ENCODE measurements at regions not wholly inside any gene's neighbourhood (a gene's known extent, or its start where the extent isn't known, plus 50 kb on each side); places are given as distances from the start of the nearest gene placed in this dataset.
A peak's percentile ranks its signal among the peaks of the same experiment; 100 is the strongest.

DNA sequence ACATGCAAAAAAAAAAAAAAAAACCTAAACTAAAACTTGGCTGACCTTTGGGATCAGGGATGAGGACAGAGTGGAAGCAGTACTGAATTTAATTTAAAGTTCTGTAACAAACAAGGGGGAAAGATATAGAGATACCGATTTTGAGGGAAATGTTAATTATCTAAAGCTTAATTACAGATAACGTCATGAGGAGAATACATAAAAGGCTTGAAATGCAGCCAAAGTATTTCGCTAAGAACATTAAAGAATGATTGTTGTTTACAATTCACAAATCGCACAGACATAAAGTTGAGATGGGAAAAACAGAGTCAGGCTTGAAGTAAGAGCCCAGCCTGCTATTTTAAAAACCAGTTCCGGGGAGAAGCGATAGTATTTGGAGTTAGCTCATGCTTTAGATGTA, 208.0 kb upstream of the SASH1 start:
- no peak for DNase-seq

- no peak for DNase-seq
These were observed 206.1 kb upstream of the SASH1 start for GRCh38 chr6:148136586-148136985.

DNA sequence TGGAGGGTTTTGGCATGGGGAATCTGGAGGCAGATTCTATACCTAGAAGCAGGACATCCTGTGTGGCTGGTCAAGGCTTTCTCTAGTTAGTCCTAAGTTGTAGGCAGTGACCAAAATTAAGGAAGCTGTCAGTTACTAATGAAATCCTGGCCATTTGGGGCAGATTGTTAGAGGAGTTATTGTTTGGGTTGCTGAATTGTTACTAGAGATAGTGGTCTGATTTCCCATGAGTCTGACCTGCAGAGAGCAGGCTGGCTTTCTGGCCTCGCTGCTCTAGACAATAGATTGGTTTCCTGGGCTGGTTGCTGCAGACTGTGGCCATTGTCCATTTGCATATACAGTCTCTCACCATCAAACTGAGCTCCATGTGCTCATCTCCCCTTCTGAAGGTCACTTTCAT, 205.0 kb upstream of the SASH1 start:
- no peak for DNase-seq

DNA sequence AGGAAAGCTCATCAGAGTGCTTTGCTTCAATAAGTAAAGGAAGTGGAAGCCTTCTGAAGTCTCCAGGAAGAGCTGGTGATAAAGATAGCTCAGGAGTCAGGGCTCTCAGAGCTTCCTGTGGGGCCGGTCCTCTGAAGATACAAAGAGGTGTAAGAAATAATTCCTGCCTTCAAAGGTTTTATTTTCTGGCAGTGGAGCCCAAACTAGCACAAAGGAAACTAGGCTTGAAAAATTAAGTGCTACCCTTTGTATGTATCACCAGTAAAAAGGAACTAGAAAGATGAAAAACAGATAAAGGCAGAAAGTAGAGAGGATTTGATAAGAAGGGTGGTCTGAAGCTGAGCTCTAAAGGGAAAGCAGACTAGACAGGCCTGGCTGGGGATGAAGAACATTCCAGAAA, 204.1 kb upstream of the SASH1 start:
- no peak for DNase-seq

DNA sequence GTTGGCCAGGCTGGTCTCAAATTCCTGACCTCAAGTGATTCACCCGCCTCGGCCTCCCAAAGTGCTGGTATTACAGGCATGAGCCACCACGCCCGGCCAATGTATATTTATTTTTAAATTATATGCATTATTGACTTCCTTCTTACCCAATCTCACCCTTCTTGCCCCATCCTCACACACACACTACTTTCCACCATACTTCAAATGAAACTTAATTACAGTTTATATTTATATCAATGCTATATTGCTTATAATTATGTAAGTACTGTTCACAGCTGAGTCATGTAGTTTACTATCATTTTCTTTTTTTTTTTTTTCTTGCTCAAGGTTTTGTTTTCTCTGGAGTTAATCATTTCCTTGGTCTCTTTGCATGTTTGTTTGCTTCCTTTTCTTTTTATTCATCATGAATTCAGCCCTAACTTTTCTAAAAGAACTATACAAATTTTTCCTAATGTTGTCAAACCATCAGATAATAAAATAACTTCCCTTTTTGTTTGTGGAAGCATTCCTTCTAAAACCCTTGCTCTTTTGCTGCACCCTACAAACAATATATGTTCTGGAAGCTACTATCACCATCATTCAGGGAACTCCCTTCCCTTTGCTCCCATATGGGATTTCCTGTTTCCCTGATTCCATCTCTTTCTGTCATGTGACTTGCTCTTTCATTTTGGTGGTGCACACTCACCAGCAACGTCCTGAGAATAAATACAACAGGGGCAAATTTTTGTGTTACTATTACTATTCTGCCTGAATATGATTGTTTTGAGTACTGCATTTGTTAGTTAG, 201.7 kb upstream of the SASH1 start:
- DNase-seq = peak; percentile 42

DNA sequence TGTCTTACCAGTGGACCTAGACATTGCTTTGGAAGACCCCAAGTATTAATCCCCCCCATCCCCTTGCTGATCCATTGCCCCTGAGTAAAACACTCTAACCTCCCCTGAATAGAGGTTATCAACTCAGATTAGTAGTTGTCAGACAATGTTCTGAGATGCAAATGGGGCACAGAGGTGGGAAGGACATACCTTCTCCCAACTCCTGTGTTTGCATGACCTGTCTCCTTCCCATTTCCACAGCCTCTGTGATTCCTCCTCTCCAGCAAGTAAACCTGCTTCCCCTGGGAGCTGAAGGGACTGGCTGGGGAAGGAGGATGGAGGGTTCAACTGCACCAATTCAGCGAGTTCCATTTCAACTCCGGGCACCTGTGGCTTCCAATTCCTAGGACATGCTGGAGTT, 199.8 kb upstream of the SASH1 start:
- DNase-seq = no peak

DNA sequence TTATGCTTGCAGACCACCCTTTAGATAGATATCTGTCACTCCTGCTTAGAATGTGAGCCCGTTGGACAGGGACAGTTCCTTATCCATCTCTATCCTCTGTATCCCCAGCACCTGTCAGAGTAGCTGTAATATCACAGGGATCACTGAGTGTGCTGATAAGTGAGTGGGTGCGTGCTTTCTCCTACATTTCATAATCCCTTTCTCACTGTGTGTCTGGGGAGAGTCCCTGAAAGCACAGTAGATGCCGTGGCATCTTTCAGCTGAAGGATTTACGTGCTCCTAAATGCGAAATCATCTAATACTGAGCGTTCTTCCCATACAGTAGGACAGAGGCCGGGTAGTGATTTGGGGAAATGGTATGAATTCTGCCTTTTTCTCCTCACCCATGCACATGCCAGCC, 198.9 kb upstream of the SASH1 start:
- no peak for DNase-seq

DNA sequence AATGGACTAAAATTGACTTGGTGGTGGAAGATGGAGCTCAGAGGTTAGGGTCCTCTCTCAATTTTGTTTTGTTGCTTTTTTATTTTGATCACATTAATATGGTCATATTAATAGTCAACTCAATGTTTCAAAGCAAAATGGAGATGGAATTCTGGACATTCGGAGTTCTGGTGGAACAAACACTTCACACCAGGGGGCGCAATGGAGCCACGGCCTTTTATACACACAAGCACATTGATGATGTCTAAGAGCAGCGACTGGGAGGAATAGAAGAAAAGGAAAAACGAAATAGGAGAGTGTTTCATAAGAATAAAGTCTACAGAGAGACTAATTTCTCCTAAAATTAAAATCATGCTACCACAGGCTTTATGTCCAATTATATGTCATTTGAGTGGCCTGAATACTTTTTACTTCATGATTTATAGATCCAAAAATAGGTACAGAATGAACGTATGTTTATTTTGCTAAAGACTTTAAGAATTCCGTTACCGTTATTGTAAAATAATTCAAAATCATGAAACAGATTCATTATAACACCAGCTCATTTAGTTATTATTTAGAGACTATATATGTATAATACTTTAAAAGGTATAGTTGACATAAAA, 197.6 kb upstream of the SASH1 start:
- DNase-seq = peak; percentile 80

DNA sequence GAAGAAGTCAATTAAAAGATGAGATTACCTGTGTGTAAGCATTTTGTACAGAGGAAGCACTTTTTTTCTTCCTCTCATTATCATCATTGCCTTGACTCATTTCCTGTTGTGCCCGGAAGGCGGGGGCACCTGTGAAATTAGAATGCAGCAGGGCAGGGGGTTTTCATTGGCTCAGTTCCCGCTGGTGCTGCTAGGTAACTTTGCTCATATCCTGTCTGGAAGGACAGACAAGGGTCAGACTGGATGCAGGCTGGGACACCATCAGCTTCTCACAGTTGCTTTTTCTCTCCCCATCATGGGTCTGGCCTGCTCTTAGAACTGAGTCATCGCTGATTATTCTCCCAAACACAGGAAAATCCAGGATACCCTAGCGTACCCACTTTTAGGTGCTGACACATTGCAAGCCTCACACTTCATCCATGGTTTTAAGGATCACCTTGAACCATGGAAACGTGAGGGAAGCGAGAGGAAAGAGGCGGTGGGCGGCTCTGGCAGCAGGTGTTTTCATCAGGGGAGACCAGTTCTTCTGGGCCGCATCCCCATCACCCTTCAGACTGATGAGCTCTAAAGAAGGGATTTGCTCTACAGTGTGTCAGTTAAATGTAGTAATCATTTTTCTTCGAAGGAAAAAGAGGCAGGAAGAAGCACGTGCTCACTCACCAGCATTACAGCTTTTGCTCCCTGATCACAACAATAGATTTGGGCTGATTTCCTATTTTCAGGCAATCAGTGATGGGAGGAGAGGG, 195.7 kb upstream of the SASH1 start:
- DNase-seq = no peak

GRCh38 chr6:148147463-148147830, 195.2 kb upstream of the SASH1 start:
- DNase-seq = no peak

- no peak for DNase-seq
These were observed 190.6 kb upstream of the SASH1 start for GRCh38 chr6:148151896-148152643.

- no peak for DNase-seq
These were observed 188.0 kb upstream of the SASH1 start for GRCh38 chr6:148154668-148155067.

- DNase-seq = no peak
These were observed 187.3 kb upstream of the SASH1 start for GRCh38 chr6:148155293-148155692.

GRCh38 chr6:148157841-148158240, 184.8 kb upstream of the SASH1 start:
- no peak for DNase-seq

DNA sequence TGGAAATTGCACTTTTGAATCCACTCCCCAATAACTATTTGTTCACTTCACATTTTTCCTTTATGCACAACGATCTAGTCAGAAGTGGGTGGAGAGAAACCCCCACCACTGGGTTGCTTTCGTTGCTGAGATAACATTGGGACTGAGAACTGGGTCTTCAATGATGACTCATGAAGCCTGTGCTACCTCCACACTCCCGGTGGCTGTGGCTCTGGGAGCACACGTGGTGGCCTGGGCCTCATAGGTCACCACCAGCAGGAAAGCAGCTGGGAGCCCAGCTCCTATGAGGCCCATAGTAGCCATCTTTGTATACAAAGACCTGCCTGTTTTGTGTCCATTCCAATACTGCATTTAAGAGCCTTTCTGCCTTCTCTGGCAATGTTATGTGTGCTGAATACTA, 178.0 kb upstream of the SASH1 start:
- DNase-seq = no peak

DNA sequence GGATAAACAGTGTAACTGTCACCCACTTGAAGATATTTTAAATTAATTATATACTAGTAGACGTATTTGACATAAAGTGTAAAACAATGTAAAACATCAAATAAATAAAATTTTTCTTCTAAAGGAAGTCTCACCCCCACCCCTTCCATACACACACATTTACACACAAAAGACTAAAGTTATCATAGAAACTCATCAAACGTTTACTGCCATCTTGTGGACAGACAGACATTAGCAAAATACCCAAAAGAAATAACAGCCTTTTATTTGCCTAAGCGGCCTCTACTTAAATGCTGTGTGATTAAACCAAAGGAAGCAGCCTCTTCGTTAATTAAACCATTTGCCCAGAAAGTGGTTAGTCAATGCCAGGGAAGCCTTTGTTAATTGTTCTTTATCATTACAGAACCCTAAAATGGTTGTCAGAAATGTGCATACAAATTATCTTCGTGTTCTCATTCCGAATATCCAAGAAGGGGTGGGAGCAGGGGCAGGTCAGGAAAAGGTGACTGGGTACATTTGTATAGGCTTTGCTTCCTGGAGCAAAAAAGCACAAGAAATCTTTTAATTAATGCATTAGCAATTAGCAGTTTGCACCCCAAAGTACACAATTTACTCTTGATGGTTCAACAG, 176.2 kb upstream of the SASH1 start:
- DNase-seq = peak; percentile 41

DNA sequence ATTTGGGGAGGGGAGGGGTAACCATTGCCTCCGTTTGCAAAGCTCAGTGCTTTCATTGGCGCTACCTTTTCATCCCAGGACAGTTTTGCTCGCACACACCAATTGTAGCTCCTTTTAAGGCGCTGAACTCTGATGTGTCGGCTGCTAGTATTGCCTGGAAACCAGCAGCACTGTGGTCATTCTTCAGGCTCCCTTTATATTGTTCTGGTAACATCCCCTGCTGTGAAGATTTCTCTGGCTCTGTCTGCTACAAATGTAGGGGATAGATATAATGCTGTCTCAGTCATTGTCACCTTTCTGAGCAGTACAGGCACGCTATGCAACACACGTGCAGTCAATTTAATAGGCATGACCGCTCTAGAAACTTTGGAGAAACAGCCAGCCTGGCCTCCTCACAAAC, 172.9 kb upstream of the SASH1 start:
- no peak for DNase-seq

DNA sequence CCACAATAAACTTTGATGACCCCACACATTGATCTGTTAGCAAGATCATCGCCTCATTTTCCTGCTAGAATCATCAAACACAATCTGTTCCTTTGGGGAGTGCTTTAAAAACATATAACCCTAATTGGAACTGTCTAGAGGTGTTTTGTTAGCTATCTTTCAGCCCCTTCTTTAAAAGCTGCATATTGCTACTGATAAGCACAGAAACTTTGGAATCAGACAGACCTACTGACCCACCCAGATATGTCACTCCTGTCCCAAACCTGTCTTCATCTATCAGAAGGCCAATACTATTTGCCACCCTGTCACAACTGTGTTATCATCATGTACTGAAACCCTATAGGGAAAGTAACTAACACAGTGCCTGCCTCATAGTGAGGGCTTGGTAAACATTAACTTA, 172.4 kb upstream of the SASH1 start:
- DNase-seq = no peak

GRCh38 chr6:148173548-148173947, 169.1 kb upstream of the SASH1 start:
- no peak for DNase-seq

GRCh38 chr6:148175550-148176188, 167.0 kb upstream of the SASH1 start:
- DNase-seq = peak; percentile 38

GRCh38 chr6:148177589-148178233, 164.9 kb upstream of the SASH1 start:
- peak; percentile 43 for DNase-seq

DNA sequence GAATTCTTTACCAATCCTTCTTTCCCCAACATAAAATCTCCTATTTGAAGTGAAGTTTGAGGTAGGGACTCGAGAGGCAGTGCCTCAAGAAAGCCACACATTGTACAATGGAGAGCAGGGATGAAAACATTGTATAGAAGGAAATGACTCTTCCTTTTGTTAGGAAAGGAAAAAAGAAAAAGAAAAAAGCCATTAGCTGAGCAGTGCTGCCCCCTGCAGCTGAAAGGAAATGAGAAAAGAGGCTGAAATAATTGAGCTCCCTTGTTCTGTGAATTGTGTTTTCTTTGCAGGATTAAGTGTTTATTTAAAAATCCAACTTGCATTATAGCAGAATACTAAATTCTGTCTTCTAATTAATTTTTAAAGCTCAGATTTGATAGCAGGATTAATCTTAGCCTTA, 162.9 kb upstream of the SASH1 start:
- peak; percentile 49 for DNase-seq

Measured in HCEC 1CT (cell line).